SKM-1 treated with dmso at 0.1 percent for 144 hours (cell line): ENCODE measurements at regions not wholly inside any gene's neighbourhood (a gene's known extent, or its start where the extent isn't known, plus 50 kb on each side); places are given as distances from the start of the nearest gene placed in this dataset.

ENCODE experiments used
- DNase-seq: peaks from one replicate; lab custom pipeline; 2025; ENCODE audit not compliant: unreplicated experiment; lab: John Stamatoyannopoulos, UW

GRCh38 chr2:33859811-33860461, 260.8 kb upstream of the FAM98A start:
- no peak for DNase-seq

GRCh38 chr2:33859176-33859575, 260.1 kb upstream of the FAM98A start:
- DNase-seq: no peak

GRCh38 chr2:33848486-33848885, 249.4 kb upstream of the FAM98A start:
- DNase-seq: no peak

- no peak for DNase-seq
Observed at GRCh38 chr2:33839791-33840190, 240.7 kb upstream of the FAM98A start.

- DNase-seq: no peak
Observed at GRCh38 chr2:33836628-33837027, 237.5 kb upstream of the FAM98A start.

GRCh38 chr2:33835911-33836310, 236.8 kb upstream of the FAM98A start:
- no peak for DNase-seq

- no peak for DNase-seq
Observed at GRCh38 chr2:33822964-33823363, 223.9 kb upstream of the FAM98A start.

GRCh38 chr2:33812707-33813106, 213.6 kb upstream of the FAM98A start:
- no peak for DNase-seq

GRCh38 chr2:33810046-33810835, 211.1 kb upstream of the FAM98A start:
- DNase-seq: no peak

GRCh38 chr2:33806041-33806440, 206.9 kb upstream of the FAM98A start:
- DNase-seq: no peak

- no peak for DNase-seq
Observed at GRCh38 chr2:33804155-33804554, 205.1 kb upstream of the FAM98A start.

GRCh38 chr2:33796511-33796910, 197.4 kb upstream of the FAM98A start:
- DNase-seq: no peak

- DNase-seq: no peak
Observed at GRCh38 chr2:33791625-33792024, 192.5 kb upstream of the FAM98A start.

- no peak for DNase-seq
Observed at GRCh38 chr2:33788044-33788443, 188.9 kb upstream of the FAM98A start.

GRCh38 chr2:33786881-33787280, 187.8 kb upstream of the FAM98A start:
- no peak for DNase-seq

GRCh38 chr2:33785201-33786106, 186.4 kb upstream of the FAM98A start:
- DNase-seq: peak; percentile 31

- no peak for DNase-seq
Observed at GRCh38 chr2:33784488-33784887, 185.4 kb upstream of the FAM98A start.

GRCh38 chr2:33782395-33783230, 183.5 kb upstream of the FAM98A start:
- DNase-seq: no peak

GRCh38 chr2:33777786-33778185, 178.7 kb upstream of the FAM98A start:
- DNase-seq: no peak

- no peak for DNase-seq
Observed at GRCh38 chr2:33775306-33775705, 176.2 kb upstream of the FAM98A start.

- DNase-seq: no peak
Observed at GRCh38 chr2:33770023-33770422, 170.9 kb upstream of the FAM98A start.
